HG02938 (cell line): ENCODE measurements at regions not wholly inside any gene's neighbourhood (a gene's known extent, or its start where the extent isn't known, plus 50 kb on each side); places are given as distances from the start of the nearest gene placed in this dataset.

ENCODE experiments used
- ATAC-seq: cut with Tn5 transposase; IDR thresholded peaks from one replicate; pipeline ENCODE4 v1.9.1; 2021; ENCODE audit warnings: mild to moderate bottlenecking, moderate library complexity; ENCODE audit not compliant: unreplicated experiment

GRCh38 chrX:39576041-39576872 lies 521.5 kb downstream of the BCOR start:
- ATAC-seq: no peak

- ATAC-seq: no peak
These were observed 520.4 kb downstream of the BCOR start for GRCh38 chrX:39577206-39577984.

- peak; percentile 91 for ATAC-seq
These were observed 519.5 kb downstream of the BCOR start for GRCh38 chrX:39577985-39578869.

GRCh38 chrX:39580043-39580442 lies 517.7 kb downstream of the BCOR start:
- ATAC-seq: no peak

- no peak for ATAC-seq
These were observed 516.3 kb downstream of the BCOR start for GRCh38 chrX:39581411-39581810.

GRCh38 chrX:39582091-39582490 lies 515.7 kb downstream of the BCOR start:
- ATAC-seq: no peak

- ATAC-seq: no peak
These were observed 514.8 kb downstream of the BCOR start for GRCh38 chrX:39582976-39583375.

- no peak for ATAC-seq
These were observed 511.9 kb downstream of the BCOR start for GRCh38 chrX:39585808-39586207.

- ATAC-seq: no peak
These were observed 511.4 kb downstream of the BCOR start for GRCh38 chrX:39586359-39586758.

GRCh38 chrX:39591099-39591498 lies 506.7 kb downstream of the BCOR start:
- ATAC-seq: no peak

- no peak for ATAC-seq
These were observed 505.0 kb downstream of the BCOR start for GRCh38 chrX:39592776-39593175.

GRCh38 chrX:39595977-39596376 lies 501.8 kb downstream of the BCOR start:
- ATAC-seq: no peak

- no peak for ATAC-seq
These were observed 501.3 kb downstream of the BCOR start for GRCh38 chrX:39596437-39596836.

GRCh38 chrX:39599339-39599738 lies 498.4 kb downstream of the BCOR start:
- ATAC-seq: no peak

- ATAC-seq: no peak
These were observed 497.5 kb downstream of the BCOR start for GRCh38 chrX:39600222-39600621.

- ATAC-seq: no peak
These were observed 496.3 kb downstream of the BCOR start for GRCh38 chrX:39601231-39602177.

GRCh38 chrX:39602195-39602594 lies 495.6 kb downstream of the BCOR start:
- no peak for ATAC-seq

- no peak for ATAC-seq
These were observed 494.5 kb downstream of the BCOR start for GRCh38 chrX:39603230-39603629.

GRCh38 chrX:39605183-39605582 lies 492.6 kb downstream of the BCOR start:
- no peak for ATAC-seq

- ATAC-seq: no peak
These were observed 491.9 kb downstream of the BCOR start for GRCh38 chrX:39605866-39606265.
